ENCODE measurements at regions not wholly inside any gene's neighbourhood (a gene's known extent, or its start where the extent isn't known, plus 50 kb on each side); places are given as distances from the start of the nearest gene placed in this dataset.

DNA sequence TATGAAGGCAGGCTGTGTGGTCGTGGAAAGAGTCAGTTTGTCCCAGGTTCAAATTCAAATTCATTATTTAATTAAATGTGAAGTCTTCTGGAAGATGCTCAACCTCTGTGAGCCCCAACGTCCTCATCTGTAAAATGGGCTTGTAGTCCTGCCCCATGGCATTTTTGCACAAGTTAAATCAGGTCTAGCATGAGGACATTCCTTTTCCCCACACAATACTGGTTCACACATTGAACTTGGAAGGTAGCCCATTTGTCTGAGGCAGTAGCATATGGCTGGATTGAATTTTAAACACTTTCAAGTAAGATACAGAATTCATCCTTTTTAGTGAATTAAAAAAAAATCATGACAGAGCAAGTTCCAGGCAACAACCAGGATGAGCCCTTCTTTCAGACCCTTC lies 665.4 kb upstream of the HS6ST1 start:
- ChIA-PET POLR2A (no interaction called here), CTCF (no interaction called here)
- no peak for DNase-seq
- no peak overlapping the region for H3K4me3 Mint-ChIP-seq
- H3K27me3 Mint-ChIP-seq = no peaks in the 10 kb centered on the region
- H3K4me1 Mint-ChIP-seq = no peaks in the 10 kb centered on the region
- H3K36me3 Mint-ChIP-seq (ENCODE audit: low read depth) = no peaks in the 10 kb centered on the region
- H3K9me3 Mint-ChIP-seq = no peaks in the 10 kb centered on the region
- H3K27ac Mint-ChIP-seq = no peak overlapping the region

DNA sequence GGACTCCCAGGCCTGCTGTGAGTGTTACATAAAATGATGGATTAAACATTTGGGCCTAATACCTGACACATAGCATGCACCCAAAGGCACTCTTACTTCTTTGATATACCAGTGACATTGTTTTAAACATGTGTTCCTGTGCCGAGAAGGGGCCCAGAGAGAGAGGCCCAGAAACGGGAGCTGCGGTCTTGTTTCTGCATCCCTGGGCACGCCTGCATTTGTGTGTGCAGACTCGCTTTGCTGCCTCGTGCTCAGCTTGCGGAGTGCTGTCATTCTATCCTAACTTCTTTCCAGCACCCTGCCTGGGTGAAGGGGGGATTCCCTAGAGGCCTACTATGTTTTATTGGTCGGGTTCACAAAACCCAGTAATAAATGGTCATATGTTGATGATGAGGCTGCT lies 666.2 kb upstream of the HS6ST1 start:
- ChIA-PET CTCF (no interaction called here), POLR2A (no interaction called here)
- H3K27me3 Mint-ChIP-seq = no peaks in the 10 kb centered on the region
- no peak overlapping the region for H3K4me3 Mint-ChIP-seq
- no peaks in the 10 kb centered on the region for H3K36me3 Mint-ChIP-seq (ENCODE audit: low read depth)
- no peak for DNase-seq
- no peaks in the 10 kb centered on the region for H3K9me3 Mint-ChIP-seq
- H3K4me1 Mint-ChIP-seq = no peaks in the 10 kb centered on the region
- H3K27ac Mint-ChIP-seq = no peak overlapping the region

DNA sequence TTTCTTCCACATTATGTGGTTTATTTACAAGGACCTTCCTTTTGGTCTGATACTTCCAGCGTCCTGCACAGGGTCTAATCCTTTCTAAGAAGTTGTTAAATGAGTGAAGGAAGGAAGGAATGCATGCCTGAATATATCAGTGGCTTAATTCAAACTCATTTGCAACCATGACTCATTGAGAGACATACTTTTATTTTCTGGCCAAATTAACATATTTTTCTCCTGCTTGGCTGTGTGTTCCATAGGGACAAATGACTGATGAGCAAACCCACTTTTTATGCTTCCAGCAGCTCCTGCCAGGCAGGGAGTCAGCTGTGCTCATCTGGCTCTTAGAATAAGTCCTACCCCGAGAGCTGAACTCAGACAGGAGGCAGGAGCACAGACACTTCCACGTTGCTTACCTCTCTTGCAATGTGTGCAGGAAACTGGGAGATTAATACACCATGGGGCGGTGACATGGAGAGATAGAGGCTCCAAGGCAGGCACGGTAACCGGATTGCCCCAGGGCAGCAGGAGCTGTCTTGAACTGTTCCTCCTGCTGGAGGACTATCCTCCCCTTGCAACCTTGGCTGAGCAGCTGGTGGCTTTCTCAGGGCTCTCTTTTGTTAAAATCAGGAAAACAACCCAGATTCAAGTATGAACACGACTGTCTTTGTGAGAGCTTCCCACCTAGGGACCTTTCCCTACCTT lies 667.5 kb upstream of the HS6ST1 start:
- no peak for DNase-seq
- H3K36me3 Mint-ChIP-seq (ENCODE audit: low read depth) = no peaks in the 10 kb centered on the region
- H3K27ac Mint-ChIP-seq = no peak overlapping the region
- peaks cover 2% of the 10 kb centered on the region for H3K27me3 Mint-ChIP-seq
- H3K4me3 Mint-ChIP-seq = no peak overlapping the region
- CTCF ChIA-PET = no interaction called here
- POLR2A ChIA-PET = no interaction called here
- no peaks in the 10 kb centered on the region for H3K4me1 Mint-ChIP-seq
- no peaks in the 10 kb centered on the region for H3K9me3 Mint-ChIP-seq

DNA sequence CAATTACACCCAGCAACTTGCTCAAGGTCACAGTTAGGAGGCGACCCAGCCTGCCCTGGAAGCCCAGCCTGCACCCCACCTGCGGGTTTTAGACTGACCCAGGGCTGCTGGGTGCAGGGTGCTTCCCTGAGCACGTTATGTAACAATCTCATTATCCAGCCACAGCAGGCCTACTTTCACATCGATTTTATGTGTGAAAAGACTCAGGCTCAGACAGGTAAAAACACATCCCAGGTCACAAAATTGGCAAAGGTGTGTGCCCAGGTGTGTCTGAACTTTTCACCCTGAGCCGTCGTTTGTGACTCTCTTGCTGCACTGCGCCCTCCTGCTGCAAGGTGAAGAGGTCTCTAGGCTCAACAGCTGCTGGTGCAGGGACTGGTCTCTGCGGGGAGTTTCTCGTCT lies 668.2 kb upstream of the HS6ST1 start:
- Mint-ChIP-seq H3K9me3 (no peaks in the 10 kb centered on the region), H3K27ac (no peak overlapping the region)
- CTCF ChIA-PET = no interaction called here

DNA sequence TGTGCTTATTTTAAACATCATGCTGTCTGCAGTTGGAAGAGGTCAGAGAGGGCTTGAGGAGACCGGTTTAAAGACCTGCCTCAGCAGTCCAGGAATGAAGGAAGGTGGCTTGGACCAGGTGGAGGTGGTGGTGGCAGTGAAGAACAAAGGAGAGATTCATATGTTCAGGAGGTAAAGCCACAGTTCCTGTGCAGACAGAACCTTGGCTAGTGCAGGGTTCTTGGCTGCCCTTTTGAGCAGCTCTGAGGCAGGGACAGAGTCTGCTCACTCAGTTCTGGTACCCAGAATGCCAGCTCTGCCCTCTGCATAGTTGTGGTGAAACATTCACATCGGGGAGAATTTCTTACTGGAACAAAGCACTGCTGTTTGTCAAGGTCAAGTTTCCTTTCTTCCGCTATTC lies 669.7 kb upstream of the HS6ST1 start:
- H3K9me3 Mint-ChIP-seq = no peaks in the 10 kb centered on the region
- ChIA-PET CTCF (no interaction called here), POLR2A (no interaction called here)
- H3K4me1 Mint-ChIP-seq = no peaks in the 10 kb centered on the region
- no peak overlapping the region for H3K4me3 Mint-ChIP-seq
- H3K27ac Mint-ChIP-seq = no peak overlapping the region
- no peak for DNase-seq
- no peaks in the 10 kb centered on the region for H3K36me3 Mint-ChIP-seq (ENCODE audit: low read depth)
- peaks cover 8% of the 10 kb centered on the region for H3K27me3 Mint-ChIP-seq

More for the DNA sequence above, 668.2 kb upstream of the HS6ST1 start:
- Mint-ChIP-seq H3K4me3 (no peak overlapping the region), H3K4me1 (no peaks in the 10 kb centered on the region), H3K36me3 (ENCODE audit: low read depth) (no peaks in the 10 kb centered on the region), H3K27me3 (peaks cover 4% of the 10 kb centered on the region)
- POLR2A ChIA-PET = no interaction called here
- DNase-seq = no peak

DNA sequence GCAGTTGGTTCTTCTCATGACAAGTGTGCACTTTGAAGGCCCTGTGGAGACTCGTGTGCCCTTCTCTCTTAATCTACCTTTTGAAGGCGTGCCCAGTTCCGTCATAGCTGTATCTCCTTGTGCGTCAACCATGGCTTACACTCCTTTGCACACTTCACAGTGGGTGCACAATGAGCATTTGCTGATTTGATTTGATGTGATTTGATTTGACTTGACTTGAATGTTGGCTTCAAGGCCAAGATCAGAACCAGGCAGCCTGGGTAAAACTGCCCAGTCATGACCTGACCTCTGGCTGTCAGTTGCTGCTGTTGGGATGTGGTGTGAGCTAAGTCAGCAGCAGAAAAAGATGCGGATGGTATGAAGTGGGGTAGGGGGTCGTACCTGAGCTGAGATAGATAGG lies 670.3 kb upstream of the HS6ST1 start:
- Mint-ChIP-seq H3K4me3 (no peak overlapping the region), H3K36me3 (ENCODE audit: low read depth) (no peaks in the 10 kb centered on the region), H3K9me3 (no peaks in the 10 kb centered on the region), H3K27ac (no peak overlapping the region), H3K4me1 (no peaks in the 10 kb centered on the region), H3K27me3 (peaks cover 8% of the 10 kb centered on the region)
- CTCF ChIA-PET = no interaction called here
- POLR2A ChIA-PET = no interaction called here
- no peak for DNase-seq

DNA sequence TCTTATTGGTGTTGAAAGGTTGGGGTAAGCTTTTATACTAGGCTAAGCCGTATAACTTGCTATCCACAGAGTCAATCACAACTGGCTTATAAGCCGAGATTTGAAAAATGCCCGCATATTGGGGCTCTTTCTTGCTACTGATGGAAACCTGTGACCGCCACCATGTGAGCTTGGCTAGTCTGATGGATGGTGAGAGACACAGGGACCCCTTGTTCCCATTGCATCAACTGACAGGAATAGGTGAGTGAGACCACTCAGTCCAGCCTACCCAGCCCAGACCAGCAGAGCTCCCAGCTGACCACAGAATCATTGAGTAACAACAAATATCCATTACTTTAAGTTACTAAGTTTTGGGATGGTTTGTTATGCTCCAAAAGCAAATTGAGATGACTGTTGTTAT lies 676.4 kb upstream of the HS6ST1 start:
- H3K4me3 Mint-ChIP-seq = no peak overlapping the region
- no peak for DNase-seq
- peaks cover 2% of the 10 kb centered on the region for H3K9me3 Mint-ChIP-seq
- CTCF ChIA-PET = no interaction called here
- peaks cover 8% of the 10 kb centered on the region for H3K27me3 Mint-ChIP-seq
- no peak overlapping the region for H3K27ac Mint-ChIP-seq
- POLR2A ChIA-PET = no interaction called here
- H3K36me3 Mint-ChIP-seq (ENCODE audit: low read depth) = no peaks in the 10 kb centered on the region
- no peaks in the 10 kb centered on the region for H3K4me1 Mint-ChIP-seq

DNA sequence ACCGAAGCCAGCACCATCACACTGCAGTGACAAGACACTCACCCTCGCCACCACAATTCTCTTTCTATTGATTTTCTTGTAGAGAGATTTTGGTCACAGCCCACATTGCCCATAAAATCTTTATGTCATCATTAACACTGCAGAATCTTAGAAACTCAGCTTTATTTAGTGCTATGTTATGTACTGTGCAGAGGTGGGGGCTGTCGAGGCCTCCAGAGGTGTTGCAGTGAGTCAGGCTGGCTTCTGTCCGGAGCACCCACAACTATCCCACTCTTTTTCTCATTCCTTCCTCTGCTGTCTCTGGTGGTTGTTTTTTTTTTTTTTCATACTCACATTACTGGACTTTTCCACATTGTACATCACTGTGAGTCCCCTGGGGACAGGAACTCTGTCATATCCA lies 677.4 kb upstream of the HS6ST1 start:
- DNase-seq = no peak
- ChIA-PET POLR2A (no interaction called here), CTCF (no interaction called here)
- Mint-ChIP-seq H3K4me3 (no peak overlapping the region), H3K4me1 (no peaks in the 10 kb centered on the region), H3K27ac (no peak overlapping the region), H3K9me3 (peaks cover 2% of the 10 kb centered on the region), H3K27me3 (peaks cover 7% of the 10 kb centered on the region), H3K36me3 (ENCODE audit: low read depth) (no peaks in the 10 kb centered on the region)

DNA sequence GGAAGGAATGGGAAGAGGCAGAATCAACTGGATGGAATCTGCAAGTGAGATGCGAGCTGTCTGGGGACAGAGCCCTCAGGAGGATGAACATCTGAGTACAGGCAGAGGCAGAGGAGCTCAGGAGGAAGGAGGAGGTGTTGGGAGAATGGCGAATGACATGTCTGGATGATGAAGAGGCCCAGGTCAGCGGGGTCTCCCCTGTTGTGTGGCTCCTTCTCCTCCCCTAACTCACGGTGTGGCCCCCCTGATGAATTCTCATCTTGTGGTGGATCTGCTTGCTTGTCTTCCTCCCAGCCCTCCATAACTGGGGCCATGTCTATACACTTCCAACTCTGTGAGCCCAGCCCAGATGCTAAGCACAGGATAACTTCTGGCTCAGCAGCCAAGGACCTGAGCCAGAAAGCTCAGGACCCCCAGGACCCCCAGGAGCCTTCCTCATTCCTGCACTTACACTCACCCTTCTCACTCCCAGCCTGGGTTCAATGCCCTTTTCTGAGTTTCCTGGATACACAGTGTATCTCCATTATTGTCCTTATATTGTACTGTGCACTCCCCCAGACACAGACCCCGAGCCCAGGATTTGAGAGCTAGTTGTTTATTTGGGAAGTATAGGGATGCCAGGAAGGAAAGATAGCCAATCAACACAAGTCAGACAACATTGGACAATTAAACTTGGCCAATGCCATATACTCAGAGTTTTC lies 678.6 kb upstream of the HS6ST1 start:
- no peak overlapping the region for H3K4me3 Mint-ChIP-seq
- POLR2A ChIA-PET = no interaction called here
- CTCF ChIA-PET = no interaction called here

DNA sequence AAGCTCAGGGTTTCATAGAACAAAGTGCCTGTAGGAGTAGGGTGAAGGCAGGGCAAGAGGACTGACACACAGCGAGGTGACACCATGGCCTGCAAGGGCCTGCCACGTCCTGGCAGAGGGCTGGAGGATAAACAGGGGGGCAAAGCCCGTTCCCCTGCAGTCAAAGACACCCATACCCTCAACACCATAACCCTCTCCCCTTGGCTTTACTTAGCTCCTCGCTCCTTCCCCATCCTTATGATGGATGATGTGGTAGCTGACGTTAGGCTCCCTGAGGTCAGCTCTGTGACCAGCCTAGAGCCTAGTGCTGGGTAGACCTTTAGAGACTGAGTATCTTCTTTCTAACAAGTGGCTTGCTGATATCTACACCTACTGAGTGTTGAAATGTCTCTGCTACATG lies 683.3 kb upstream of the HS6ST1 start:
- H3K36me3 Mint-ChIP-seq (ENCODE audit: low read depth) = no peaks in the 10 kb centered on the region
- DNase-seq = no peak
- no peak overlapping the region for H3K4me3 Mint-ChIP-seq
- peaks cover 2% of the 10 kb centered on the region for H3K9me3 Mint-ChIP-seq
- H3K27ac Mint-ChIP-seq = no peak overlapping the region
- ChIA-PET CTCF (no interaction called here), POLR2A (no interaction called here)
- H3K27me3 Mint-ChIP-seq = no peaks in the 10 kb centered on the region
- H3K4me1 Mint-ChIP-seq = no peaks in the 10 kb centered on the region

More for the DNA sequence above, 678.6 kb upstream of the HS6ST1 start:
- H3K27me3 Mint-ChIP-seq = peaks cover under 1% of the 10 kb centered on the region
- no peaks in the 10 kb centered on the region for H3K36me3 Mint-ChIP-seq (ENCODE audit: low read depth)
- DNase-seq = no peak
- H3K27ac Mint-ChIP-seq = no peak overlapping the region
- peaks cover 2% of the 10 kb centered on the region for H3K9me3 Mint-ChIP-seq
- H3K4me1 Mint-ChIP-seq = no peaks in the 10 kb centered on the region

DNA sequence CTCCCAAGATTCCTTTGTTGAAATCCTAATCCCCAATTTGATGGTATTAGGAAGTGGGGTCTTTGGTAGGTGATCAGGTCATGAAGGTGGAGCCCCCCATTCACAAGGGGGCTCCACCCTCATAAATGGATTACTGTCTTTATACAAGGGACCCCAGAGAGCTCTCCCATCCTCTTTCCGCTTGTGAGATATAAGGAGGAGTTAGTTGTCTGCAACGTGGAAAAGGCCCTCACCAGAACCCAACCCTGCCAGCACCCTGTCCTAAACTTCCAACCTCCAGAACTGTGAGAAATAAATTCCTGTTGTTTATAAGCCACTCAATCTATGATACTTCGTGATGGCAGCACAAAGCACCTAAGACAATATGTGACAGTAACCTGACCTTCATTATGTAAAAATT lies 684.1 kb upstream of the HS6ST1 start:
- Mint-ChIP-seq H3K9me3 (no peaks in the 10 kb centered on the region), H3K27ac (no peak overlapping the region), H3K27me3 (no peaks in the 10 kb centered on the region), H3K36me3 (ENCODE audit: low read depth) (no peaks in the 10 kb centered on the region), H3K4me3 (no peak overlapping the region), H3K4me1 (no peaks in the 10 kb centered on the region)
- CTCF ChIA-PET = no interaction called here
- POLR2A ChIA-PET = no interaction called here
- DNase-seq = no peak

DNA sequence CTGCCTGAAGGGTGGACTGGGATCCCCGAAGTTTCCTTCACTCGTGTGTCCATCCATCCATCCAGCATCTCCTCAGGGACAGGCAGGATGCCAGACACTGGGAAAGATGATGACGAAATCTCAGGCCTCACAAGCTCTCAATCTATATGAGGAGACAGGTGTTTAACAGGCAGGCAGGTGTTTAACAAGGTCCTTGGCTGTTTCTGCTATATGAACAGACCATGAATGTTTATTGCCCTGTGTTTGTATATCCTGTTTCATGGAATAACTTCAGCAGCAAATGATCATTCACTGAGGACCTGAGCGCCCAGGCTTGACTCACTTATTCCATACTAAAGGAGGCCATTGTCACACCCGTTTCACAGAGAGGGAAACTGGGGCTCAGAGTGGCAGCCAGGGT lies 685.8 kb upstream of the HS6ST1 start:
- no peak overlapping the region for H3K27ac Mint-ChIP-seq
- H3K36me3 Mint-ChIP-seq (ENCODE audit: low read depth) = no peaks in the 10 kb centered on the region
- H3K4me3 Mint-ChIP-seq = no peak overlapping the region
- no peaks in the 10 kb centered on the region for H3K27me3 Mint-ChIP-seq
- no peaks in the 10 kb centered on the region for H3K9me3 Mint-ChIP-seq
- no peaks in the 10 kb centered on the region for H3K4me1 Mint-ChIP-seq
- DNase-seq = no peak
- CTCF ChIA-PET = no interaction called here
- POLR2A ChIA-PET = no interaction called here

DNA sequence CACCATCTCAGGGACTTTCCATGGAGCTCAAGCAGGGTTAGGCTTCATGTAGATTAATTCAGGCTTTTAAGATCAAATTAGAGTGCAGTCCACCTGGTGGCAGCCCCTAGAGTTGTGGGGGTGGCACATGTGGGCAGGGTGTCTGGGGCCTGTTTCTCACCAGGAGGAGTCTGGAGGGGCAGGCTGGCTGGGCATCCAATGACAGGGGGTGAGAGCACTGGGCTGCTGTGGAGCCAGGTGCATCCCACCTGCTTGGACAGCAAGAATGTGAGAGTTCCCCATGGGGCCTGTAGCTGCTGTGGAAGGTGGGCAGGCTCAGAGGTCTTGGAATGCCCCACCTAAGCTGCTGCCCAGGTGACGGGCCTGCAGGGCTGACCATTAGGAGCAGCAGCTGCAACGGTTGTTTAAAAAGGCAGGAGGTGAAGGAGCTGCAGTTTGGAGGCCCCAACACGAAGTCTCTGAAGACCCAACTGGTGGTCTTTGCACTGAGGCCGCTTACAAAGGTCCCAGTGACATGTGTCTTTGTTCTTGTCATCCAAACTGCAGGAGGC lies 686.3 kb upstream of the HS6ST1 start:
- no peaks in the 10 kb centered on the region for H3K27me3 Mint-ChIP-seq
- POLR2A ChIA-PET = no interaction called here
- no peak for DNase-seq
- H3K4me1 Mint-ChIP-seq = no peaks in the 10 kb centered on the region
- H3K9me3 Mint-ChIP-seq = no peaks in the 10 kb centered on the region
- no peak overlapping the region for H3K4me3 Mint-ChIP-seq
- H3K27ac Mint-ChIP-seq = no peak overlapping the region
- CTCF ChIA-PET = no interaction called here
- no peaks in the 10 kb centered on the region for H3K36me3 Mint-ChIP-seq (ENCODE audit: low read depth)
